GM12891 (cell line): ENCODE measurements at regions not wholly inside any gene's neighbourhood (a gene's known extent, or its start where the extent isn't known, plus 50 kb on each side); places are given as distances from the start of the nearest gene placed in this dataset.

Experiments
- PAX5 ChIP-seq: IDR thresholded peaks from 2 replicates; pipeline ENCODE4 v1.6.1; 2011; ENCODE audit warnings: low read length, moderate library complexity, mild to moderate bottlenecking; ENCODE audit not compliant: insufficient read depth, severe bottlenecking
- POLR2A ChIP-seq: IDR thresholded peaks from 2 replicates; pipeline ENCODE4 v1.6.1; 2011; ENCODE audit warnings: low read depth, low read length, control low read depth
- POLR2AphosphoS5 ChIP-seq: IDR thresholded peaks from 2 replicates; pipeline ENCODE4 v1.6.1; 2011; ENCODE audit warnings: low read depth, low read length, control low read depth
- TAF1 ChIP-seq: IDR thresholded peaks from 2 replicates; pipeline ENCODE4 v1.6.1; 2011; ENCODE audit warnings: low read depth, low read length, control low read depth

GRCh38 chr18:10374195-10374594 lies 80.2 kb upstream of the APCDD1 start:
- no peak for TF ChIP-seq POLR2A
- TF ChIP-seq POLR2AphosphoS5 = no peak
- TF ChIP-seq PAX5 = no peak
- TF ChIP-seq TAF1 = no peak
